OCI-LY3 (cell line): ENCODE measurements at regions not wholly inside any gene's neighbourhood (a gene's known extent, or its start where the extent isn't known, plus 50 kb on each side); places are given as distances from the start of the nearest gene placed in this dataset.
A peak's percentile ranks its signal among the peaks of the same experiment; 100 is the strongest.

Experiments used
- H2AFZ ChIP-seq: fragments of 200-600, 300-600 bp; shearing (Covaris generic); 2 replicates; pipeline ENCODE4 v1.6.0; 2014; ENCODE audit warnings: antibody characterized with exemption, low read depth, low read length
- H3K27ac ChIP-seq: fragments of 200-600, 300-600 bp; sonication (generic); 2 replicates; pipeline ENCODE4 v1.5.1; 2014; ENCODE audit warnings: mild to moderate bottlenecking, low read length, moderate library complexity, mixed read lengths
- H3K27me3 ChIP-seq: fragments of 200-600, 300-600 bp; sonication (generic); 2 replicates; pipeline ENCODE4 v1.6.1; 2014; ENCODE audit warnings: low read depth, low read length, mixed read lengths
- H3K36me3 ChIP-seq: fragments of 200-600, 300-600 bp; sonication (generic); replicated peaks from 2 replicates; pipeline ENCODE3; 2014; ENCODE audit warnings: low read depth, low read length, mixed read lengths
- H3K4me1 ChIP-seq: fragments of 300-600, 200-600 bp; sonication (generic); 2 replicates; pipeline ENCODE4 v1.6.1; 2014; ENCODE audit warnings: low read length, mixed read lengths
- H3K4me2 ChIP-seq: fragments of 200-600, 300-600 bp; sonication (generic); 2 replicates; pipeline ENCODE4 v1.6.1; 2014; ENCODE audit warnings: low read length, mixed read lengths
- H3K4me3 ChIP-seq: fragments of 300-600, 200-600 bp; sonication (generic); 2 replicates; pipeline ENCODE4 v1.5.1; 2014; ENCODE audit warnings: antibody characterized with exemption, mild to moderate bottlenecking, low read length, moderate library complexity
- H3K79me2 ChIP-seq: fragments of 300-600, 200-600 bp; shearing (Covaris generic); 2 replicates; pipeline ENCODE4 v1.6.1; 2014; ENCODE audit warnings: mild to moderate bottlenecking, low read length, mixed read lengths
- H3K9ac ChIP-seq: fragments of 300-600, 200-600 bp; shearing (Covaris generic); 2 replicates; pipeline ENCODE4 v1.6.0; 2014; ENCODE audit warnings: mild to moderate bottlenecking, low read length, moderate library complexity
- H3K9me3 ChIP-seq: fragments of 200-600, 300-600 bp; shearing (Covaris generic); 2 replicates; pipeline ENCODE4 v1.6.1; 2014; ENCODE audit warnings: low read length, mixed read lengths; ENCODE audit not compliant: insufficient read depth
- H4K20me1 ChIP-seq: fragments of 200-600, 300-600 bp; sonication (generic); 2 replicates; pipeline ENCODE4 v1.6.1; 2016; ENCODE audit warnings: low read length, mixed read lengths; ENCODE audit not compliant: insufficient read depth
- EZH2phosphoT487 ChIP-seq: fragments of 200-600 bp; shearing (Covaris generic); IDR thresholded peaks from 2 replicates; pipeline ENCODE4 v1.6.1; 2018; ENCODE audit warnings: antibody characterized with exemption, mixed run types, low read depth
- TF ChIP-seq, protein P1 (sequence below): fragments of 200-600, 300-600 bp; sonication (generic); IDR thresholded peaks from 2 replicates; pipeline ENCODE4 v1.5.1; 2014; ENCODE audit warnings: antibody characterized with exemption, low read length, low read depth

DNA sequence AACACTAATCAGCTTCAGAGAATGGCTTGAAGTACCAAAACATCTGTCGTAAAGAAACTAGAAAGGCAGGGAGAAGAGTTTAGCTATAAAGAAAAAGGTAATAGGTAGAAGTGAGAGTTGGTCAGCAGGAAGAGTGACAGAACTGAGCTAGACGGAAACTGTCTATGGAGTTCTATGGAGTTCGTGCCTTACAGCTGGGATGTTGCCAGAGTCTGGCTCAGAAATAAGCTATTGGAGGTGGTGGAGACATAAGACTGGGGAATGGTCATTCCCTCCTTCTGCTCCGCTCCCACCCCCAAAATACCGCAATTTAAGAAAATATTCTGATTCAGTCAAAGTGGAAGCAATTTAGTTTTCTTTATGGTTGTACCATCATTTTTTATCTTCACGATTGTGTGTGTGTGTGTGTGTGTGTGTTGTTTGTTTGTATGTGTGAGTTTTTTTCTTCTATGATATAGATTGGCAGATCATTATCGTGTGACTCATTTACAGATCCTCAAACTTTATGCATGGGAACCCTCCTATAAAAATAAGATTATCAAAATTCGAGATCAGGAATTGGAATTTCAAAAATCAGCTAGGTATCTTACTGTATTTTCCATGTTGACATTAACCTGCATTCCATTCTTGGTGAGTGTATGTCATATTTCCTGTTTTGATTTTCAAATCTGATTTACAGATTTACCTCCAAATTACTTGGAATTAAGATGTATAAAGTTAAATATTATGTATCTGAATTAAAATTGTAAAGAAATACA, 79.0 kb downstream of the HSPA13 start:
- no peaks in the 10 kb centered on the region for H3K79me2 ChIP-seq
- no peak overlapping the region for H2AFZ ChIP-seq
- H3K4me3 ChIP-seq = peak overlapping the region; percentile 48
- peak overlapping the region; percentile 50 for H3K4me2 ChIP-seq
- no peak for TF ChIP-seq EZH2phosphoT487
- no peaks in the 10 kb centered on the region for H3K9me3 ChIP-seq
- H3K27ac ChIP-seq = no peak overlapping the region
- no peak overlapping the region for H3K9ac ChIP-seq
- H3K4me1 ChIP-seq = peaks cover 14% of the 10 kb centered on the region
- H3K27me3 ChIP-seq = no peaks in the 10 kb centered on the region
- no peaks in the 10 kb centered on the region for H4K20me1 ChIP-seq
- H3K36me3 ChIP-seq = no peaks in the 10 kb centered on the region

DNA sequence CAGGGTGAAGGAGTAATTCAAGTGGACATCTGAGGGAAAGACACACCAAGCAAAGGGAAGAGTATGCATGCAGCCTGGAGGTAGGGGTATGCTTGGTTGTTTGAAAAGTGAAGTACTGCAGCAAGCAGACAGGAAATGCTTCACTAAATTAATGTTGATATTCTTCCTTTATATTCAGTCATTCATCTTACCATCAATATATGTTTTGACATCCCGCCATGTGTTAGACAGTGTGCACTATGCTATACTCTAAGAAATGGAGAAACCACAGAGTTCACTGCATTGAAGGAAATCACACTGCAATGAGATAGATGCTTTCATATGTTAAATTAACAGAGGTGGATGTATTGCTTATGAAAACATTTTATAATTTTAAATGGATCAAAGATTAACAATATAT, 82.9 kb downstream of the HSPA13 start:
- Histone ChIP-seq H3K27ac (no peak overlapping the region), H3K9me3 (no peaks in the 10 kb centered on the region), H3K27me3 (no peaks in the 10 kb centered on the region), H3K36me3 (no peaks in the 10 kb centered on the region), H3K4me2 (no peak overlapping the region), H2AFZ (no peak overlapping the region), H3K9ac (no peak overlapping the region), H3K79me2 (no peaks in the 10 kb centered on the region), H3K4me1 (peaks cover 6% of the 10 kb centered on the region; the same call in 1 of the 2 replicates), H3K4me3 (no peak overlapping the region), H4K20me1 (no peaks in the 10 kb centered on the region)
- TF ChIP-seq EZH2phosphoT487 = no peak
- TF ChIP-seq, protein P1, sequence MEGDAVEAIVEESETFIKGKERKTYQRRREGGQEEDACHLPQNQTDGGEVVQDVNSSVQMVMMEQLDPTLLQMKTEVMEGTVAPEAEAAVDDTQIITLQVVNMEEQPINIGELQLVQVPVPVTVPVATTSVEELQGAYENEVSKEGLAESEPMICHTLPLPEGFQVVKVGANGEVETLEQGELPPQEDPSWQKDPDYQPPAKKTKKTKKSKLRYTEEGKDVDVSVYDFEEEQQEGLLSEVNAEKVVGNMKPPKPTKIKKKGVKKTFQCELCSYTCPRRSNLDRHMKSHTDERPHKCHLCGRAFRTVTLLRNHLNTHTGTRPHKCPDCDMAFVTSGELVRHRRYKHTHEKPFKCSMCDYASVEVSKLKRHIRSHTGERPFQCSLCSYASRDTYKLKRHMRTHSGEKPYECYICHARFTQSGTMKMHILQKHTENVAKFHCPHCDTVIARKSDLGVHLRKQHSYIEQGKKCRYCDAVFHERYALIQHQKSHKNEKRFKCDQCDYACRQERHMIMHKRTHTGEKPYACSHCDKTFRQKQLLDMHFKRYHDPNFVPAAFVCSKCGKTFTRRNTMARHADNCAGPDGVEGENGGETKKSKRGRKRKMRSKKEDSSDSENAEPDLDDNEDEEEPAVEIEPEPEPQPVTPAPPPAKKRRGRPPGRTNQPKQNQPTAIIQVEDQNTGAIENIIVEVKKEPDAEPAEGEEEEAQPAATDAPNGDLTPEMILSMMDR = no peak

GRCh38 chr21:14290576-14290975, 74.6 kb downstream of the RBM11 start:
- Histone ChIP-seq H3K4me3 (no peak overlapping the region), H2AFZ (no peak overlapping the region), H3K79me2 (no peaks in the 10 kb centered on the region), H3K9me3 (no peaks in the 10 kb centered on the region), H3K4me2 (no peak overlapping the region), H3K27me3 (no peaks in the 10 kb centered on the region), H4K20me1 (no peaks in the 10 kb centered on the region), H3K4me1 (no peaks in the 10 kb centered on the region), H3K27ac (no peak overlapping the region), H3K36me3 (no peaks in the 10 kb centered on the region), H3K9ac (no peak overlapping the region)
- TF ChIP-seq, protein P1 = no peak
- TF ChIP-seq EZH2phosphoT487 = no peak

GRCh38 chr21:14288922-14289321, 73.0 kb downstream of the RBM11 start:
- Histone ChIP-seq H2AFZ (no peak overlapping the region), H3K9me3 (no peaks in the 10 kb centered on the region), H3K9ac (no peak overlapping the region), H4K20me1 (no peaks in the 10 kb centered on the region), H3K27me3 (no peaks in the 10 kb centered on the region), H3K79me2 (no peaks in the 10 kb centered on the region), H3K4me1 (no peaks in the 10 kb centered on the region), H3K36me3 (no peaks in the 10 kb centered on the region), H3K4me2 (no peak overlapping the region), H3K4me3 (no peak overlapping the region), H3K27ac (no peak overlapping the region)
- TF ChIP-seq, protein P1 = no peak
- no peak for TF ChIP-seq EZH2phosphoT487
